Ovary (tissue), 7 donors: ENCODE measurements at regions not wholly inside any gene's neighbourhood (a gene's known extent, or its start where the extent isn't known, plus 50 kb on each side); places are given as distances from the start of the nearest gene placed in this dataset.

Source experiments
- DNase-seq, 5 donors: peaks; one replicate each; pipeline ENCODE4 v3.0.0-alpha.2; 2019 to 2020
- H3K27ac ChIP-seq, 2 donors: fragments of 200-600 bp; one replicate each; pipeline versions ENCODE4 v1.5.1 to v1.8.0; 2019 to 2022
- H3K27me3 ChIP-seq: fragments of 200-600 bp; one replicate; pipeline ENCODE4 v1.8.0; 2022
- H3K36me3 ChIP-seq: fragments of 200-600 bp; sonication (generic); one replicate; pipeline ENCODE4 v1.5.1; 2019
- H3K4me1 ChIP-seq: one replicate; pipeline ENCODE4 v1.8.1; 2013; ENCODE audit warnings: mild to moderate bottlenecking, moderate library complexity; ENCODE audit not compliant: insufficient read depth
- H3K4me3 ChIP-seq: fragments of 200-600 bp; sonication (generic); one replicate; pipeline ENCODE4 v1.5.1; 2017
- H3K9me3 ChIP-seq, 2 donors: fragments of 200-600 bp in 1 of 2; sonication (generic) in 1 of 2; one replicate each; pipeline versions ENCODE4 v1.5.1 to v1.8.1; 2013 to 2019; ENCODE audit warnings: mild to moderate bottlenecking in 1 of 2, moderate library complexity in 1 of 2
- CTCF ChIP-seq, 3 donors: fragments of 450-650 bp in 2 of 3; fragments of 200-600 bp in 1 of 3; IDR thresholded peaks; one replicate each; pipeline versions ENCODE4 v1.5.1 to v1.8.0; 2016 to 2022; ENCODE audit warnings: antibody characterized with exemption in 3 of 3, mild to moderate bottlenecking in 1 of 3
- EP300 ChIP-seq: sonication (generic); formaldehyde crosslinking; IDR thresholded peaks from one replicate; pipeline ENCODE4 v1.6.1; 2017; ENCODE audit warnings: antibody characterized with exemption
- POLR2A ChIP-seq: fragments of 450-650 bp; IDR thresholded peaks from one replicate; pipeline ENCODE4 v1.6.1; 2017; ENCODE audit warnings: antibody characterized with exemption, mild to moderate bottlenecking, moderate library complexity
- WGBS, 3 donors: extraction: QIAGEN DNeasy Blood & Tissue Kit in 1 of 3; methylation state at CpG; one replicate each; pipeline versions ENCODE4 v1.1.5 to v1.1.7; 2013 to 2017; 5-methylcytosine and 5-hydroxymethylcytosine counted together
- intact Hi-C, 4 donors: fragments of 100-400 bp; cut with DNase I; formaldehyde crosslinking; loops; one replicate each; pipeline versions ENCODE4 v1.11.0 to v1.15.1; 2022 to 2023
- donor health status: DM: no; HTN: no; CAD: no; lungs with moderate emphysema.
- donor health status: DM: no; HTN: no; CAD: no.
- donor health status: Bipolar disorder and iron deficiency.
- donor health status: DM: no; HTN: no; CAD: no.
- donor health status: DM: yes; HTN: yes; CAD: no.

- DNase-seq: no peak
- intact Hi-C loops: no loop called here
- TF ChIP-seq CTCF (IDR thresholded peaks at IDR 0.05) (no peak), POLR2A (no peak), EP300 (no peak)
- Histone ChIP-seq H3K27me3 (no peaks in the 10 kb centered on the region), H3K36me3 (no peaks in the 10 kb centered on the region), H3K4me3 (no peak overlapping the region), H3K9me3 (no peaks in the 10 kb centered on the region), H3K4me1 (no peaks in the 10 kb centered on the region), H3K27ac (no peak overlapping the region)
- WGBS, 3 donors: 53 to 62% (median 58%) methylated on average over 2 of the region's 2 CpGs
Measured at GRCh38 chr2:74735009-74735408, 81.0 kb downstream of the SEMA4F start.

- WGBS, 3 donors: 49 to 51% (median 51%) methylated on average over 3 of the region's 3 CpGs
- Histone ChIP-seq H3K27ac (no peak overlapping the region), H3K36me3 (no peaks in the 10 kb centered on the region), H3K9me3 (no peaks in the 10 kb centered on the region), H3K4me1 (no peaks in the 10 kb centered on the region), H3K4me3 (no peak overlapping the region), H3K27me3 (no peaks in the 10 kb centered on the region)
- no peak for TF ChIP-seq EP300
- no peak for TF ChIP-seq POLR2A
- TF ChIP-seq CTCF (IDR thresholded peaks at IDR 0.05): no peak
- intact Hi-C loops: no loop called here
- DNase-seq: no peak
Measured at GRCh38 chr2:74735564-74735963, 81.5 kb downstream of the SEMA4F start.

DNA sequence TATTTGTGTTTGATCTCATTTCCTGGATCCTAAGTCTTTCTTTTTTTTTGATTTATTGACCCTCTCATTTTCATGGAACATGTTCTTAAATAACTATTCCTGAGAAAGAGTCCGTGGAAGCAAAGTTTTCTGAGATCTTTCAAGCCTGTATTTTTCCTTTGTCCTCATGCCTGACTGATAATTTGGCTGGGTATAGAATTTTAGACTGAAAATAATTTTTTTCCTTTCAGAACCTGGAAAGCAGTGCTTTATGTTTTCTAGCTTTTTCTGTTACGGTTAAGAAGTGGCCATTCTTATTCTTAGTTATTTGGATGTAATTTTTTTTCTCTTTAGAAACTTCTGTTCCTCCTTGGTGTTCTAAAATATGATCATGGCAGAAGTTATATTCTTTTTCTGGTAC is 82.5 kb downstream of the SEMA4F start:
- H3K4me3 ChIP-seq: no peak overlapping the region
- H3K27me3 ChIP-seq: no peaks in the 10 kb centered on the region
- intact Hi-C loops: no loop called here
- no peaks in the 10 kb centered on the region for H3K36me3 ChIP-seq
- no peaks in the 10 kb centered on the region for H3K9me3 ChIP-seq
- H3K4me1 ChIP-seq: peaks cover 3% of the 10 kb centered on the region
- TF ChIP-seq EP300: no peak
- TF ChIP-seq POLR2A: no peak
- no peak for TF ChIP-seq CTCF (IDR thresholded peaks at IDR 0.05)
- H3K27ac ChIP-seq: no peak overlapping the region
- 75 to 79% (median 78%) methylated on average over 2 of the region's 2 CpGs for WGBS, 3 donors
- no peak for DNase-seq

GRCh38 chr2:74738586-74738985 is 84.5 kb downstream of the SEMA4F start:
- intact Hi-C loops: no loop called here
- WGBS, 3 donors: 63 to 77% (median 69%) methylated on average over 6 of the region's 6 CpGs
- no peaks in the 10 kb centered on the region for H3K36me3 ChIP-seq
- DNase-seq: no peak
- H3K4me3 ChIP-seq: no peak overlapping the region
- H3K27me3 ChIP-seq: no peaks in the 10 kb centered on the region
- peaks cover 5% of the 10 kb centered on the region for H3K4me1 ChIP-seq
- no peaks in the 10 kb centered on the region for H3K9me3 ChIP-seq
- no peak for TF ChIP-seq POLR2A
- no peak for TF ChIP-seq EP300
- H3K27ac ChIP-seq: no peak overlapping the region

- H3K27ac ChIP-seq: no peak overlapping the region
- no peaks in the 10 kb centered on the region for H3K9me3 ChIP-seq
- no peaks in the 10 kb centered on the region for H3K27me3 ChIP-seq
- H3K36me3 ChIP-seq: no peaks in the 10 kb centered on the region
- no peak for TF ChIP-seq POLR2A
- TF ChIP-seq CTCF (IDR thresholded peaks at IDR 0.05): no peak
- no peak for TF ChIP-seq EP300
- DNase-seq: no peak
- H3K4me3 ChIP-seq: no peak overlapping the region
- intact Hi-C loops: no loop called here
- peaks cover 5% of the 10 kb centered on the region for H3K4me1 ChIP-seq
Measured at GRCh38 chr2:74739129-74739528, 85.1 kb downstream of the SEMA4F start.
